Duodenal mucosa (tissue), 2 donors: ENCODE measurements at regions not wholly inside any gene's neighbourhood (a gene's known extent, or its start where the extent isn't known, plus 50 kb on each side); places are given as distances from the start of the nearest gene placed in this dataset.
"Not testable (repeated sequence)": the region's sequence is repeated elsewhere in the genome, so short reads cannot be mapped to it uniquely, and the experiment has no call there.

ENCODE experiments used
- H3K27ac ChIP-seq: one replicate; pipeline ENCODE4 v1.7.0; 2013; ENCODE audit warnings: low read depth, low read length
- H3K27me3 ChIP-seq, 2 donors: one replicate each; pipeline ENCODE4 v1.7.0; 2013; ENCODE audit warnings: low read length in 2 of 2, control low read depth in 1 of 2; ENCODE audit not compliant: insufficient read depth in 2 of 2, control insufficient read depth in 1 of 2
- H3K36me3 ChIP-seq, 2 donors: one replicate each; pipeline ENCODE4 v1.7.0; 2013; ENCODE audit warnings: low read length in 2 of 2, control low read depth in 1 of 2; ENCODE audit not compliant: insufficient read depth in 2 of 2, control insufficient read depth in 1 of 2
- H3K4me1 ChIP-seq, 2 donors: one replicate each; pipeline ENCODE4 v1.7.0; 2013; ENCODE audit warnings: low read length in 2 of 2, control low read depth in 1 of 2; ENCODE audit not compliant: insufficient read depth in 2 of 2, control insufficient read depth in 1 of 2
- H3K4me3 ChIP-seq, 2 donors: one replicate each; pipeline ENCODE4 v1.7.0; 2013; ENCODE audit warnings: low read length in 2 of 2, low read depth in 1 of 2
- H3K9ac ChIP-seq, 2 donors: one replicate each; pipeline ENCODE4 v1.7.0; 2013; ENCODE audit warnings: low read length in 2 of 2, low read depth in 1 of 2
- H3K9me3 ChIP-seq, 2 donors: one replicate each; pipeline ENCODE4 v1.7.0; 2013; ENCODE audit warnings: low read length in 2 of 2, control low read depth in 1 of 2; ENCODE audit not compliant: control insufficient read depth in 1 of 2

DNA sequence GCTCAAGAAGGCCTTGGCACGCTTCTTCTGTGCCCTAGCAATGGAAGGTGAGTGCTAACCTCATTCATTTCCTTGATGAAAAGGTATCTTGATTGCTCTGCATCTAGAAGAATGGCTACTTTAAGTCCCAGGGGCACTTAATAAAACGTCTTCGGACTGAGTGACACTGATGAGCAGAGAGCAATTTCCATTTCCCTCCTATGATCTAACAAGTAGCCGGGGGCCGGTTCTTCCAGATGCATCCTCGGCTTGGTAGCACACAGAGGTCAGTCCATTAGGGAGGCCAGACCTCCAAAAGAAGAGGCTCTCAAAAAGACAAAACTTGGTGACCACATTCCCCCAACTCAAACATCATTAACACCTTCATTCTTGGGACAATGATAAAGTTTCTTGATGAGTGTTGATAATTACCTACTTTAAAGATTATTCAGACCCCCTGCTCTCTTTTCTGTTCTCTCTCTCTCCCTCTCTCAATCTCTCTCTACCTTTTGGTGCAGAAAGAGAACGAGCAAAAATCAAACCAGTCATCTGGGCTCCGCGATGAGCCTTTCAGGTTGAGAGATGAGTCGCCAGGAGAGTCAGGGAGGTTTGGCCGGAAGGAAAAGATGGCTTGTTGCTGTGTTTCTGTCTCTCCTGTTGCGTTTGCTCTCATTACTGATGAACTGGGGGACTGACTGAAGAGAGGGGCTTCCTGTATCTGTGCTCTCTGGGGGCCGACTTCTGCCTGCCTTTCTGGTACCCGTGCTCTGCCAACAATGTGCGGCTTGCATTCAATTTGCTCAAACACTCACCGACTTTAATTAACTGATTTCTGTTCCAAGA, 91.1 kb downstream of the LYZL1 start:
- not testable (repeated sequence) for H3K4me3 ChIP-seq, H3K27me3 ChIP-seq, H3K9me3 ChIP-seq, H3K27ac ChIP-seq, H3K36me3 ChIP-seq, H3K4me1 ChIP-seq, H3K9ac ChIP-seq

DNA sequence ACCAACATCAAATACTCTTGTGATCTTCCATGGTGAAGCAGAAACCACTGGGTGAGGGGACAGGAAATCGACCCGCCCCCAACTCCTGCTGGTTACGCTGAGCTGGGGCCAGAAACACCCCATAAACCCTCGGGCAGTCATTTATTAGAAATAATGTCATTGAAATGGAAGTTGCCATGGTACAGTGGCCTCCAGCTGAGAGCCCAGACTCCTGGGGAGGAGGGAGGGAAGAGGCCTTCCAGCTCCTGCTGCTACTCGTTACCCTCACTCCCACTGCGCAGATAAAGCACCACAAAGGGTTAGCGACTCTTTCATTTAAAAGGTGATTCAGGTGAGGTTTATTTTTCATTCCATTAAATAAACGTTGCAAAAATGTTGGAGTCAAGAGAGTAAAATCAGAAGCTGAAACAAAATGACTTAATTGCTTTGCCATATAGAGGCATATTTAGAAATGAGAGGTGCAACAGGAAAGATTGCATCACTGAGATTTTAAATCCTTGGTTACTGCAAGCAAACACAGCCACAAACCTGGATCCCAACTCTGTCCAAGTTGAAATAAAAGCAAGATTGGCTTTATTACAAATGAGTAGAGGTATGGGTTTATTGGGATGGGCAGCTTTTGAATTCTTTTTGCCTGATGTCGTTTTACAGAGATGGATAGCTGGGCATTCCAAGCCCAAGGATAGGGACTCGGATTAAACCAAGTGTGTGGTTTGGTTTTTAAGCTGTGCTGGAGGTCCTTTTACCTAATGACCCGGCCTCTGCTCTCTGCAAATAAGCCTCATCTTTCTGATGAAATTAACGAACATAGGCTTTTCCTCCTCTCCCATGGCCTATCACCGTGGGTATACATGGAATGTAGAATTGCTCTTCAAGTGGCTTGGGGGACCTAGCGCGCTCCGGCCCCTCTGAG, 92.0 kb downstream of the LYZL1 start:
- not testable (repeated sequence) for H3K9me3 ChIP-seq, H3K9ac ChIP-seq, H3K27me3 ChIP-seq, H3K4me3 ChIP-seq, H3K36me3 ChIP-seq, H3K27ac ChIP-seq, H3K4me1 ChIP-seq

DNA sequence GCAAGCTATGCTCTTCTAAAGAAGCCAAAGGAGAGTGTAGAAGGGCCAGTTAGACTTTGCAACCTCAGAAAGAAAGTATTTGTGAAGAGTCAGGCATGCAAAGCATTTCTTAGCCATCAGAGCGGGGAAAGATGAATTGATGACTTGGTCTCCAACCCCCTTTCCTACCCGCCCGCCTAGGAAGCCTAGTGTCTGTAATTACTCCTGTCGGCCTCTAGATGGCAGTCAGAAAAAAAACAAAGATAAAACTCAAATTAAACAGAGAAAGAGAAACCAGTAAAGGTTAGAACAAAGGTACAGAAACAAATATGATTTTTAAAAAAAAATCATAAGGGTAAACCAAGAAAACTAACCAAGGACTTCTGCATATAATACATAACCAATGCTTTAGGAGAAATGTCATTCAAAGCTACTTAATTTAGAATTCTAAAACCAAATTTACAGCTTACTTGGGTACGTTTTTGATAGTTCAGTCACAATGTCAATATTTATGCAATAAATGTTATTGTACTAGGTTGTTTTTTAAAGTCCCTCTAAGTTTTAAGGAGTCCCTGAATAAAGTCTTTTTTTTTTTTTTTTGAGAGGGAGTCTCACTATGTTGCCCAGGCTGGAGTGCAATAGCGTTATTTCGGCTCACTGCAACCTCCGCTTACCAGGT, 97.6 kb downstream of the LYZL1 start:
- no peak overlapping the region for H3K4me3 ChIP-seq
- no peaks in the 10 kb centered on the region for H3K9me3 ChIP-seq
- H3K27me3 ChIP-seq: no peaks in the 10 kb centered on the region
- no peaks in the 10 kb centered on the region for H3K4me1 ChIP-seq
- H3K9ac ChIP-seq: no peak overlapping the region
- H3K27ac ChIP-seq: no peak overlapping the region
- H3K36me3 ChIP-seq: no peaks in the 10 kb centered on the region

DNA sequence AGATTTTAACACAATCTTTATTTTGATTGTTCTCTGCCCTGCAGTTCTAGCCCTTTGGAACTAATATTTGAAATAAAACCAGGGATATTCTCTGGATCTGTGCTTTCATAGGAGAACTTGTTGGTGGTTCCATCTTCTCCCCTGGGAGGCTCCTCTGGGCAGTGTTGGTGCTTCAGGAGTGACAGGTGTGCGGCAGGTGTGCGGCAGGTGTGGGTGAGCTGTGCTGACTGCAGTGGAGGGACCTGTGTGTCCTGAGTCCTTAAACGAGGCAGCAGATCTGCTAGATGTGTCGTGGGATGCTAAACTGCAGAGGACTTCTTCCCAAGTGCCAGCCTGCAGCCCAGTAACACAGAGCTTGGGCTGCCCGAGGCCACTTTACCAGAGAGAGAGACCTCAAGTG, 98.4 kb downstream of the LYZL1 start:
- Histone ChIP-seq H3K9ac (no peak overlapping the region), H3K4me1 (no peaks in the 10 kb centered on the region), H3K27me3 (no peaks in the 10 kb centered on the region), H3K27ac (no peak overlapping the region), H3K4me3 (no peak overlapping the region), H3K9me3 (no peaks in the 10 kb centered on the region), H3K36me3 (no peaks in the 10 kb centered on the region)

DNA sequence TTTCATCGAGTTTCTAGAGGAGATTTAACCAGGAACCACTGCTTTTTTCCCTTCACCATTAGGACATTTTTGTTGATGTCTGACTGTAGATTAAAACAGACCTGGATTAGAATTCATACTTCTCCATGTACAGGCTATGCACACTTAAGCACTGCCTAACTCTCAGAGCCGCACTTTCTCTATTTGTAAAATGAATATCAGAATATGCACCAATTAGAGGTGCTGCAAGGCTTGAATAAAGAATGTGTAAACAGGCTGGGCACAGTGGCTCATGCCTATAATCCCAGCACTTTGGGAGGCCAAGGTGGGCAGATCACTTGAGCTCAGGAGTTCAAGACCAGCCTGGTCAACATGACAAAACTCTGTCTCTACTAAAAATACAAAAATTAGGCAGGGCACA, 99.2 kb downstream of the LYZL1 start:
- not testable (repeated sequence) for H3K4me3 ChIP-seq, H3K36me3 ChIP-seq, H3K27me3 ChIP-seq, H3K9ac ChIP-seq, H3K27ac ChIP-seq, H3K9me3 ChIP-seq, H3K4me1 ChIP-seq

DNA sequence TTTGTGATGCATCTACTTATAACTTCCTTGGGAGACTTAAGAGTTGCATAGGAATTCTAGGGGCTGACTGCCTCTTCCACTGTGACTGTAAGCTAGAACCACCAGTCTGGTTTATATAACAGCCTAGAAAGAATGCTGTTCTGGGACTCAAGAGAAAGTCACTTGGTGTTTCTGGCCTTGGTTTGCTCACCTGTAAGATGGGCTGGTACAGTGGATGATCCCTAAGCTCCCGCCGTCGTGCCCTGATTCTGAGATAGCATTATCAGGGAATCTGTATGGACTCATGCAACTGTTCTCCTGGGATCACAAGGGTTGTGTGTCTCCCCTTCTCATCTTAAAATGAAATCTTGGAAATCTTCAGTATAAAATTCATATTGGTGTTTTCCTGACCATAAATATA, 100.6 kb downstream of the LYZL1 start:
- Histone ChIP-seq H3K9ac (peak overlapping the region in 1 of 2 donors; percentile 32), H3K27ac (no peak overlapping the region)

DNA sequence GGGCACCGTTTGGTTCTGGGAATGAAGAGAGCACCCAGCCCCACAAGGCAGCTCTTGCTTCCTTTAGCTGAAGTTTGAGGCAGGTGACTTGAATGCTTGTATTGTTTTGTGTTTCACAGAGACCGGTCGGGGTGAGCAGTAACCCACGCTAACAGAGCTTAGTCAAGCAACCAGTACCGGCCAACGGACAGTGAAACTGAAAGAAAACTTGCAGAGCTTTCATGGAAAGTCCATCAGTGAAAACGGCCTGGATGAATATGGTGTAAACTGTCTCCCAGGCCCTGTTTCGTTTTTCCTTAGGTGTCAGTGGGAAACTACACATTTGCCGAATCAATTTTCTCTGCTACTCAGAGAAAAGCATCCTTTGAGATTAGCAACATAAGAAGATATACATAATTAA, 101.1 kb downstream of the LYZL1 start:
- Histone ChIP-seq H3K27me3 (no peaks in the 10 kb centered on the region), H3K36me3 (no peaks in the 10 kb centered on the region), H3K27ac (no peak overlapping the region), H3K9me3 (no peaks in the 10 kb centered on the region), H3K9ac (peak overlapping the region in 1 of 2 donors; percentile 32), H3K4me3 (peak overlapping the region; percentile 23 to 54), H3K4me1 (no peaks in the 10 kb centered on the region)

More for the DNA sequence above, 100.6 kb downstream of the LYZL1 start:
- H3K27me3 ChIP-seq: no peaks in the 10 kb centered on the region
- no peaks in the 10 kb centered on the region for H3K36me3 ChIP-seq
- no peaks in the 10 kb centered on the region for H3K9me3 ChIP-seq
- peak overlapping the region; percentile 23 to 54 for H3K4me3 ChIP-seq
- no peaks in the 10 kb centered on the region for H3K4me1 ChIP-seq

DNA sequence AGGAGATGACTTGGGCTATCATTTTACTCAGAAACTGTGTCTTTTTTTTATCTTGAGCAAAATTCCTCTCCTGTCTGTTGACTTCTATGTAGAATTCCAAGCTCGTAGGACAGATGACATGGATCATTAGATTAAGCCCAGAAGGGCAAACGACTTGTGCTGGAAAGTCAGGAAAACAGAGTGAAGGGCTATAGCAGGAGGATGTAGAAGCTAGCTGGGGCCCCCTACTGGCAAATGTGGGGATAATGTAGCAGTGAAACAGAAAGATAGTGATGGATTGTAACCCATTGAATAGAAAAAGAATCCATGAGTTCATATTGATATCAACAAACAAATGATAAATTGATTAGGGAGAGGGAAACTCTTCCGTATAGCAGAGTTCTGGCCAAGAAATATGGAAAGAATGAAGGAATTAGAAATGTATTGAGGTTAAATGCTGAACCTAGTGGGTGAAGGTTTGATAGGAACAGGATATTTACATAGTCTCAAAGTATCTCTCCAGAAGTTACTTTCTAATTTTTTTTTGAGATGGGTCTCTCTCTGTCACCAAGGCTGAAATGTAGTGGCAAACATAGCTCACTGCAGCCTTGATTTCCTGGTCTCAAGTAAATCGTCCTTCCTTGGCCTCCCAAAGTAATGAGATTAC, 103.6 kb downstream of the LYZL1 start:
- no peaks in the 10 kb centered on the region for H3K36me3 ChIP-seq
- no peaks in the 10 kb centered on the region for H3K27me3 ChIP-seq
- no peaks in the 10 kb centered on the region for H3K9me3 ChIP-seq
- H3K4me3 ChIP-seq: no peak overlapping the region
- no peak overlapping the region for H3K9ac ChIP-seq
- H3K27ac ChIP-seq: no peak overlapping the region
- H3K4me1 ChIP-seq: no peaks in the 10 kb centered on the region

DNA sequence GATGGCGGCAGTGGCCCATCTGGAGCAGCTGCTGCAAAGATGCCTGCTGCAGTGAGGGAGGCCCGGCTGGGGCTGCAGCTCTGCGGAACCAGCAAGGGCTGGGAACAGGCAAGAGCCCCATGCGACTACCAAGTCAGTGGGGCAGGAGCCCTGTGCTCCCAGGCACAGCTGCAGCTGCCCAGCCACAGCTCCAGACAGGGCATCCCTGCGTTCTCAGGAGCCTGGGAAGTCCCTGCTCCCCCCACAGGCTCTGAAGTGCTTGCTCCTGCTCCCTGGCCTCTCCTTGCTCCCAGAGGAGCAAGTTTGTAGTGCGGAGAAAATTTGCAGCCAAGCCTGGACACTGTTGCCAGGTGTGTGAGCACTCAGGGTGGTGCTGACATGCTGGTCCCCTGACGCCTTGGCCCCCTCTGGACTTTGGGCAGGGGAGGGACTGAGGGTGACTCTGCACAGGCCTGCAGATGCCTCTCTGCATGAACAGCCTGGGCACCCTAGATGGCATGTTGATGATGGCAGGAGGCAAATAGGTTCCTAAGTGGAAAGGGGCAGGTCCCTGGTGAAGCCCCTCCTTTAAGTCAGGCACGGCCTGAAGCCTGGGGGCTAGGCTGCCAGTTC, 105.6 kb downstream of the LYZL1 start:
- Histone ChIP-seq H3K9me3 (no peaks in the 10 kb centered on the region), H3K36me3 (no peaks in the 10 kb centered on the region), H3K9ac (no peak overlapping the region), H3K4me3 (no peak overlapping the region), H3K27ac (no peak overlapping the region), H3K27me3 (no peaks in the 10 kb centered on the region), H3K4me1 (no peaks in the 10 kb centered on the region)
